HUES48 (cell line): ENCODE measurements at regions not wholly inside any gene's neighbourhood (a gene's known extent, or its start where the extent isn't known, plus 50 kb on each side); places are given as distances from the start of the nearest gene placed in this dataset.

Source experiments
- H3K27ac ChIP-seq: one replicate; pipeline ENCODE4 v1.7.0; 2013; ENCODE audit warnings: low read depth, low read length, inconsistent platforms
- H3K27me3 ChIP-seq: 2 replicates; pipeline ENCODE4 v1.6.1; 2013; ENCODE audit warnings: mild to moderate bottlenecking, low read length; ENCODE audit not compliant: control insufficient read depth, insufficient read depth
- H3K36me3 ChIP-seq: 2 replicates; pipeline ENCODE4 v1.6.1; 2013; ENCODE audit warnings: low read length; ENCODE audit not compliant: control insufficient read depth, insufficient read depth
- H3K4me1 ChIP-seq: 2 replicates; pipeline ENCODE4 v1.6.1; 2013; ENCODE audit warnings: mild to moderate bottlenecking, low read length; ENCODE audit not compliant: control insufficient read depth, insufficient read depth
- H3K4me3 ChIP-seq: 2 replicates; pipeline ENCODE4 v1.5.1; 2013; ENCODE audit warnings: mild to moderate bottlenecking, low read depth, low read length
- H3K9ac ChIP-seq: 2 replicates; pipeline ENCODE4 v1.6.1; 2013; ENCODE audit warnings: mild to moderate bottlenecking, low read depth, low read length, moderate library complexity
- H3K9me3 ChIP-seq: 2 replicates; pipeline ENCODE4 v1.6.1; 2013; ENCODE audit warnings: low read length; ENCODE audit not compliant: control insufficient read depth, insufficient read depth

GRCh38 chr20:24109008-24109407, 120.4 kb upstream of the GGTLC1 start:
- H3K4me1 ChIP-seq = no peaks in the 10 kb centered on the region
- no peak overlapping the region for H3K9ac ChIP-seq
- H3K36me3 ChIP-seq = no peaks in the 10 kb centered on the region
- no peaks in the 10 kb centered on the region for H3K27me3 ChIP-seq
- no peak overlapping the region for H3K27ac ChIP-seq
- no peaks in the 10 kb centered on the region for H3K9me3 ChIP-seq
- no peak overlapping the region for H3K4me3 ChIP-seq

- Histone ChIP-seq H3K27ac (no peak overlapping the region), H3K4me1 (no peaks in the 10 kb centered on the region), H3K36me3 (no peaks in the 10 kb centered on the region), H3K27me3 (no peaks in the 10 kb centered on the region), H3K9ac (no peak overlapping the region), H3K4me3 (no peak overlapping the region), H3K9me3 (no peaks in the 10 kb centered on the region)
These were observed 120.0 kb upstream of the GGTLC1 start for GRCh38 chr20:24108581-24108980.

- H3K4me1 ChIP-seq = no peaks in the 10 kb centered on the region
- H3K27me3 ChIP-seq = no peaks in the 10 kb centered on the region
- H3K9ac ChIP-seq = no peak overlapping the region
- H3K27ac ChIP-seq = no peak overlapping the region
- H3K36me3 ChIP-seq = no peaks in the 10 kb centered on the region
- H3K4me3 ChIP-seq = no peak overlapping the region
- no peaks in the 10 kb centered on the region for H3K9me3 ChIP-seq
These were observed 118.3 kb upstream of the GGTLC1 start for GRCh38 chr20:24106801-24107445.

GRCh38 chr20:24106150-24106800, 117.7 kb upstream of the GGTLC1 start:
- no peak overlapping the region for H3K27ac ChIP-seq
- no peak overlapping the region for H3K4me3 ChIP-seq
- no peaks in the 10 kb centered on the region for H3K4me1 ChIP-seq

GRCh38 chr20:24102749-24103333, 114.3 kb upstream of the GGTLC1 start:
- Histone ChIP-seq H3K4me3 (no peak overlapping the region), H3K4me1 (no peaks in the 10 kb centered on the region), H3K9ac (no peak overlapping the region), H3K9me3 (no peaks in the 10 kb centered on the region), H3K27me3 (no peaks in the 10 kb centered on the region), H3K27ac (no peak overlapping the region), H3K36me3 (no peaks in the 10 kb centered on the region)

More at GRCh38 chr20:24106150-24106800, 117.7 kb upstream of the GGTLC1 start:
- H3K27me3 ChIP-seq = no peaks in the 10 kb centered on the region
- H3K9ac ChIP-seq = no peak overlapping the region
- H3K9me3 ChIP-seq = no peaks in the 10 kb centered on the region
- no peaks in the 10 kb centered on the region for H3K36me3 ChIP-seq

- Histone ChIP-seq H3K9ac (no peak overlapping the region), H3K27me3 (no peaks in the 10 kb centered on the region), H3K4me3 (no peak overlapping the region), H3K4me1 (no peaks in the 10 kb centered on the region), H3K9me3 (no peaks in the 10 kb centered on the region), H3K36me3 (no peaks in the 10 kb centered on the region), H3K27ac (no peak overlapping the region)
These were observed 113.7 kb upstream of the GGTLC1 start for GRCh38 chr20:24102290-24102689.

GRCh38 chr20:24100370-24101011, 111.9 kb upstream of the GGTLC1 start:
- H3K9ac ChIP-seq = no peak overlapping the region
- H3K9me3 ChIP-seq = no peaks in the 10 kb centered on the region
- no peaks in the 10 kb centered on the region; the same call in 1 of the 2 replicates for H3K4me1 ChIP-seq
- H3K27ac ChIP-seq = no peak overlapping the region
- no peaks in the 10 kb centered on the region for H3K27me3 ChIP-seq
- H3K4me3 ChIP-seq = no peak overlapping the region
- no peaks in the 10 kb centered on the region for H3K36me3 ChIP-seq

GRCh38 chr20:24098886-24099285, 110.3 kb upstream of the GGTLC1 start:
- H3K9ac ChIP-seq = no peak overlapping the region
- H3K9me3 ChIP-seq = no peaks in the 10 kb centered on the region
- no peaks in the 10 kb centered on the region for H3K36me3 ChIP-seq
- no peak overlapping the region for H3K27ac ChIP-seq
- no peaks in the 10 kb centered on the region for H3K27me3 ChIP-seq
- no peaks in the 10 kb centered on the region; the same call in 1 of the 2 replicates for H3K4me1 ChIP-seq
- no peak overlapping the region for H3K4me3 ChIP-seq

- no peaks in the 10 kb centered on the region for H3K27me3 ChIP-seq
- no peaks in the 10 kb centered on the region for H3K9me3 ChIP-seq
- H3K4me3 ChIP-seq = no peak overlapping the region
- H3K9ac ChIP-seq = no peak overlapping the region
- no peak overlapping the region for H3K27ac ChIP-seq
- H3K4me1 ChIP-seq = no peaks in the 10 kb centered on the region; the same call in 1 of the 2 replicates
- H3K36me3 ChIP-seq = no peaks in the 10 kb centered on the region
These were observed 109.1 kb upstream of the GGTLC1 start for GRCh38 chr20:24097506-24098245.

- H3K27me3 ChIP-seq = no peaks in the 10 kb centered on the region
- no peak overlapping the region for H3K4me3 ChIP-seq
- no peak overlapping the region for H3K27ac ChIP-seq
- H3K4me1 ChIP-seq = no peaks in the 10 kb centered on the region; the same call in 1 of the 2 replicates
- no peaks in the 10 kb centered on the region for H3K9me3 ChIP-seq
- H3K9ac ChIP-seq = no peak overlapping the region
- no peaks in the 10 kb centered on the region for H3K36me3 ChIP-seq
These were observed 108.4 kb upstream of the GGTLC1 start for GRCh38 chr20:24096864-24097450.
